Astrocyte of the cerebellum (primary cell): ENCODE measurements at regions not wholly inside any gene's neighbourhood (a gene's known extent, or its start where the extent isn't known, plus 50 kb on each side); places are given as distances from the start of the nearest gene placed in this dataset.

ENCODE experiments used
- DNase-seq: peaks from one replicate; pipeline ENCODE4 v3.0.0-alpha.2; 2011; ENCODE audit warnings: low read depth
- H3K4me3 ChIP-seq: 2 replicates; pipeline ENCODE4 v1.5.1; 2011; ENCODE audit warnings: mild to moderate bottlenecking, low read depth, low read length, moderate library complexity
- in situ Hi-C: cut with HindIII; loops from 2 replicates; pipeline ENCODE4 v1.10.0; 2017; ENCODE audit warnings: low sequenced_read_pairs
- TF ChIP-seq, protein P1 (sequence below): IDR thresholded peaks from 2 replicates; pipeline ENCODE4 v1.5.1; 2012; ENCODE audit warnings: low read length, low read depth, moderate library complexity, mild to moderate bottlenecking; ENCODE audit errors: missing control alignments

DNA sequence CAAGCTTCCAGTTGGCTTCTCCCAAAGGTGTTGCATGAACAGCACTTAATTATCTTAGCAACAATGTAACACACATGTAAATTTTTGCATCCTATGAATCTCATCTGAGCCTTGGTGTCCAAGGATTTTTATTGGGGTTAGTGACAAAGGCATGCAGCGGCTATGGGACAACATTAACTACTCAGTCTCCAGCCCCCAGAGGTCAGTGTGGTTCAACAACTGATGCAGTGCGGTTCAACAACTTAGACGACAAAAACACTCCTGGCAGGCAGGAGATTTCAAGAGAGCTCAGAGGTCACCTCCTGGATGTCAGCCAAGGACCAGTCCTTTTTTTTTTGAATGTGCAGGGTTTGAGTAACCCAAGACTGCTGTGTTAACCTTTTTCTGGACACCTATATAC lies 77.5 kb upstream of the HMCN1 start:
- in situ Hi-C loops = no loop called here
- TF ChIP-seq, protein P1, sequence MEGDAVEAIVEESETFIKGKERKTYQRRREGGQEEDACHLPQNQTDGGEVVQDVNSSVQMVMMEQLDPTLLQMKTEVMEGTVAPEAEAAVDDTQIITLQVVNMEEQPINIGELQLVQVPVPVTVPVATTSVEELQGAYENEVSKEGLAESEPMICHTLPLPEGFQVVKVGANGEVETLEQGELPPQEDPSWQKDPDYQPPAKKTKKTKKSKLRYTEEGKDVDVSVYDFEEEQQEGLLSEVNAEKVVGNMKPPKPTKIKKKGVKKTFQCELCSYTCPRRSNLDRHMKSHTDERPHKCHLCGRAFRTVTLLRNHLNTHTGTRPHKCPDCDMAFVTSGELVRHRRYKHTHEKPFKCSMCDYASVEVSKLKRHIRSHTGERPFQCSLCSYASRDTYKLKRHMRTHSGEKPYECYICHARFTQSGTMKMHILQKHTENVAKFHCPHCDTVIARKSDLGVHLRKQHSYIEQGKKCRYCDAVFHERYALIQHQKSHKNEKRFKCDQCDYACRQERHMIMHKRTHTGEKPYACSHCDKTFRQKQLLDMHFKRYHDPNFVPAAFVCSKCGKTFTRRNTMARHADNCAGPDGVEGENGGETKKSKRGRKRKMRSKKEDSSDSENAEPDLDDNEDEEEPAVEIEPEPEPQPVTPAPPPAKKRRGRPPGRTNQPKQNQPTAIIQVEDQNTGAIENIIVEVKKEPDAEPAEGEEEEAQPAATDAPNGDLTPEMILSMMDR = no peak
- no peak for DNase-seq
- H3K4me3 ChIP-seq = no peak overlapping the region

DNA sequence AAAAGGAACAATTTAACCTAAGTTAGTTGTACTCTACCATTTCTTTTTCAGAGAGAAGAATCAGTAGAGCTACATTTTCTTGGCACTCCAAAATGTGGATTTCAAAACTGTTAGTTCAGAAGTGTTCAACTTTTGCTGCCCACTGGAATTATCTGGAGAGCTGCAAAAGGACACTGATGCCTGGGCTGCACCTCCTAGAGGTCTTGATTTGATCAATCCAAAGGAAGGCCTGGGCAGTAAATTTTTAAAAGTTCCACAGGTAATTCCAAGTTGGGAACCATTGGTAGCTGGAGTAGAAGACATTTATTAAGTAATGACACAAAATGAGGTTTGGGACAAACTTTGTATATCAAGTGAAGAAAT lies 79.3 kb upstream of the HMCN1 start:
- TF ChIP-seq, protein P1 = no peak
- in situ Hi-C loops = no loop called here
- DNase-seq = no peak
- no peak overlapping the region for H3K4me3 ChIP-seq

DNA sequence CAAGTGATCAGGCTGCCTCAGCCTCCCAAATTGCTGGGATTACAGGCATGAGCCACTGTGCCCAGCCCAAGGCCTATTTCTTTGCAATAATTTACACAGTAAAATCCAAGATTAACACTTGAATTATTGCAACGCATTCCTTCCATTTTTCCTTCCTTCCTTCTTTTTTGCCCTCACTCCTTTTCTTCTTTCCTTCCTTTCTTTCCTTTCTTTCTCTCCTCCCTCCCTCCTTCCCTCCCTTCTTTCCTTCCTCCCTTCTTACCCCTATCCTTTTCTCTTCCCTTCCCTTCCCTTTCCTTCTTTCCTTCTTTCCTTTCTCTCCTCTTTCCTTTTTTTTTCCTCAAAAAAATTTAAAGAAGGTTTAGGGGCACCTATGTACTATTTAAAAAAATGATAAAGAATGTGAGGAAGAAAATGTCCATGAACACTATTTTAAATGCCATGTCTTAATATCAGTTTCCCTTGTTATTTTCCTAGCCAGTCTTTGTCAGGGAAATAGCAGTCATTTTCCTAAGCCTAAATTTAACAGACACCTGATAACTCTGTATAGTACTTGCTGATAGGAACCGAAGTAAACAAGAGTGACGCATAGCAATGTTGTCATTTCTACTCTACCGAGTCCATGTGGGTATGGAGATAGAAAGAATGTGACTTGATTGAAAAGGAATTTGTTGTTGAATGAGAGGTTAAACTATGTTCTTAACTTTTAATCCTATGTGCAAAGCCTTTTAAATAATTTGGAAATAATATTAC lies 79.8 kb upstream of the HMCN1 start:
- H3K4me3 ChIP-seq = no peak overlapping the region
- DNase-seq = no peak
- TF ChIP-seq, protein P1 = no peak
- in situ Hi-C loops = no loop called here

DNA sequence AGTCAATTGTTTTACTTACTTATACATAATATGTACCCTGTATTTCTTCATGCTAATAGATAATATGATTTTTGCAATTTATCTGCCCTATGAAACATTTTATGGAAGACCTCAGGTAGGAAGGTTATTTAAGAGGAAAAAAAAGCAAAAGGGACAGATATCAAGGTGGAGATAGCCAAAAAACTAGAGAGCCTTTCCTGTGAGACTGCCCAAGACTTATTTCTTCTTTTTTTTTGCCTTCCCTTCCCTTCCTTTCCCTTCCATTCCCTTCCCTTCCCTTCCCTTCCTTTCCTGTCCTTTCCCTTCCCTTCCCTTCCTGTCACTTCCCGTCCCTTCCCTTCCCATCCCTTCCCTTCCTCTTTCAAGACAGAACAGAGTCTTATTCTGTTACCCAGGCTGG lies 80.6 kb upstream of the HMCN1 start:
- no peak overlapping the region for H3K4me3 ChIP-seq
- in situ Hi-C loops = no loop called here
- TF ChIP-seq, protein P1 = no peak
- no peak for DNase-seq

DNA sequence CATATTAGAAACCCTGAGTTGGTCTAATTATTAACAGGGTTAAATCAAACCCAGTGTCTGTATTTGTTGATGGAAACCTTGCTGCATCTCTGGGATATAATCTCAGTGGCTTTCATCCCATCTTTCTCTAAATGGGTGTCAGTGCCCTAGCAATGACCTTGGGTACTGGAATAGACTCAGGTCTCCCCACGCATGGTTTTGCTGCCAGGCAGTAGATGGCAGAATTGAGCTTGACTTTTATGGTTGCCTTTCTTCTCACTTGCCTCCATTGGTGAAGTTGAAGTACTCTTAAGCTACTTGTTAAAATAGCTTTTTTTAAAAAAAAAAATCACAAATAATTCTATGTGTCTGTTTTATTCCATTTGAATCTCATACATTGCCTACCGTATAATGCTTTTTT lies 81.8 kb upstream of the HMCN1 start:
- TF ChIP-seq, protein P1 = no peak
- no peak for DNase-seq
- in situ Hi-C loops = no loop called here

DNA sequence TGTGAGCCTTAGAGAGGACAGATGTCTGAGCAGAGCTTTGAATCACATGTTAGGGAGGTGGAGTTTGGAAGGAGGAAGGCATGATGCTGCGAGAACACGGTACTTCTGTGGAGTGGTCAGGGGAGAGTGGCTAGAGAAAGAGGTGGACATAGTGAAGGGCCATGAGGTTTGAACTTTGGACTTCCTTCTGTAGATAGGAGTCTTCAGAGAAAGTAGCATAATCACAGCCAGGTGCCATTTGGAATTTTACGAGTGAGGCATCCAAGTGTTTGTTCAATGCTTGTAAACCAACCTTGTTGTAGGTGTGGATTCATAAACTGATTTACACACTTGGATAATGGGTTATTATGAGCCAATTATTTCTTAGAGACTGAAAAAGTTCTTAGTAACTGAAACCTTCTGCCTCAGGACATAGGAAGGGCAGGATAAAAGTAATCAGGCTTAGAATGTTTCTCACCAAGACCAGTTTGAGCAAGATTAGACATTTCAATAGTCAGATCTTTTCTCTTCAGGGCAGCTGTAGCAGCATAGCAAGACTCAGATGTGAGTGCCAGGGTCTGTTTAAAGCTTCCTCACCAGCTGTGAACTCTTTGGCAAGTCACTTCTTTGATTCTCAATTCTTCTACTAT lies 83.5 kb upstream of the HMCN1 start:
- no peak for DNase-seq
- TF ChIP-seq, protein P1 = no peak
- no peak overlapping the region for H3K4me3 ChIP-seq
- in situ Hi-C loops = no loop called here

More for the DNA sequence above, 81.8 kb upstream of the HMCN1 start:
- no peak overlapping the region for H3K4me3 ChIP-seq
